Hepatocyte (in vitro differentiated cells): ENCODE measurements at regions not wholly inside any gene's neighbourhood (a gene's known extent, or its start where the extent isn't known, plus 50 kb on each side); places are given as distances from the start of the nearest gene placed in this dataset.

Experiments used
- DNase-seq: peaks from one replicate; pipeline ENCODE4 v3.0.0-alpha.2; 2016; ENCODE audit warnings: low spot score
- H2AFZ ChIP-seq: fragments of 200-600 bp; sonication (generic); 2 replicates; pipeline ENCODE4 v1.6.0; 2016; ENCODE audit warnings: antibody characterized with exemption, mild to moderate bottlenecking
- H3K27ac ChIP-seq: fragments of 200-600 bp; sonication (generic); 2 replicates; pipeline ENCODE4 v1.5.1; 2016; ENCODE audit warnings: mild to moderate bottlenecking
- H3K27me3 ChIP-seq: fragments of 200-600 bp; sonication (generic); 2 replicates; pipeline ENCODE4 v1.6.1; 2016
- H3K36me3 ChIP-seq: fragments of 200-600 bp; sonication (generic); replicated peaks from 2 replicates; pipeline ENCODE4 v1.5.1; 2016; ENCODE audit warnings: low read depth; ENCODE audit not compliant: insufficient read depth
- H3K4me1 ChIP-seq: fragments of 200-600 bp; sonication (generic); 2 replicates; pipeline ENCODE4 v1.5.1; 2016; ENCODE audit warnings: mild to moderate bottlenecking, moderate library complexity; ENCODE audit not compliant: insufficient read depth
- H3K4me2 ChIP-seq: fragments of 200-600 bp; sonication (generic); 2 replicates; pipeline ENCODE4 v1.6.0; 2016
- H3K4me3 ChIP-seq: fragments of 200-600 bp; sonication (generic); 2 replicates; pipeline ENCODE4 v1.5.1; 2016; ENCODE audit warnings: mild to moderate bottlenecking
- H3K79me2 ChIP-seq: fragments of 200-600 bp; sonication (generic); 2 replicates; pipeline ENCODE4 v1.6.0; 2017; ENCODE audit warnings: mild to moderate bottlenecking
- H3K9me2 ChIP-seq: fragments of 200-600 bp; sonication (generic); replicated peaks from 2 replicates; pipeline ENCODE4 v1.6.0; 2017; ENCODE audit warnings: mild to moderate bottlenecking; ENCODE audit not compliant: insufficient read depth
- H3K9me3 ChIP-seq: fragments of 200-600 bp; sonication (generic); 2 replicates; pipeline ENCODE4 v1.5.1; 2016; ENCODE audit warnings: low read depth, mild to moderate bottlenecking
- H4K20me1 ChIP-seq: fragments of 200-600 bp; sonication (generic); 2 replicates; pipeline ENCODE4 v1.6.0; 2016; ENCODE audit warnings: mild to moderate bottlenecking; ENCODE audit not compliant: insufficient read depth, poor library complexity, severe bottlenecking
- EZH2 ChIP-seq: fragments of 200-600 bp; sonication (generic); IDR thresholded peaks from 2 replicates; pipeline ENCODE4 v1.6.1; 2016; ENCODE audit warnings: antibody characterized with exemption, mild to moderate bottlenecking, borderline replicate concordance
- EZH2phosphoT487 ChIP-seq: fragments of 200-600 bp; sonication (generic); IDR thresholded peaks from one replicate; pipeline ENCODE4 v1.6.1; 2018; ENCODE audit warnings: antibody characterized with exemption, mild to moderate bottlenecking, low read depth, moderate library complexity; ENCODE audit not compliant: unreplicated experiment, severe bottlenecking
- WGBS: methylation state at CpG from one replicate; pipeline ENCODE4 v1.1.6; 2016; ENCODE audit warnings: low lambda C conversion rate; ENCODE audit errors: missing lambda C conversion rate; 5-methylcytosine and 5-hydroxymethylcytosine counted together
- TF ChIP-seq, protein P1 (sequence below): fragments of 200-600 bp; sonication (generic); IDR thresholded peaks from 2 replicates; pipeline ENCODE4 v1.5.1; 2016; ENCODE audit warnings: antibody characterized with exemption, mild to moderate bottlenecking; ENCODE audit not compliant: poor library complexity

DNA sequence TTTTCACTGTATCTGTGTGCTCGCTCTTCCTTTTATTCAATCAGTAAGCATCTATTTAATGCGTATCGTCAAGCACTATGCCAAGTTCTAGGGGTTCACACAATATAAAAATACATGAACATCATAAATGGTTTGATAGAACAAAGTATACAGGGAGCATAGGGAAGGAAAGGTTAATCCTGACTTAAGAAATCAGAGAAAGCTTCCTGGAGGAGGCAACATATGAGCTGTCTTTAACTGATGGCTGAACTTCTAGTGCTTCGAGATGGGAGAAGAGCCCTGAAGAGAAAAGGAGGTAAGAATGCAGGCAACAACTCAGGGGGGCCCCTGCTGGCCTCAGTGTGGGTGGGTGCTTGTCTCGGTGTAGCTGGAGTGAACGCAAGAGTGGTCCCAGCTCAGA is 63.6 kb upstream of the GALNT2 start:
- Histone ChIP-seq H3K27ac (no peak overlapping the region), H3K27me3 (no peaks in the 10 kb centered on the region), H3K4me2 (no peak overlapping the region), H2AFZ (no peak overlapping the region), H3K36me3 (no peaks in the 10 kb centered on the region), H3K4me1 (no peaks in the 10 kb centered on the region), H3K79me2 (no peaks in the 10 kb centered on the region), H3K9me3 (no peaks in the 10 kb centered on the region), H4K20me1 (no peaks in the 10 kb centered on the region), H3K4me3 (no peak overlapping the region), H3K9me2 (no peaks in the 10 kb centered on the region)
- 95% methylated on average over 6 of the region's 6 CpGs for WGBS
- no peak for DNase-seq
- TF ChIP-seq EZH2 (no peak), EZH2phosphoT487 (no peak)
- TF ChIP-seq, protein P1, sequence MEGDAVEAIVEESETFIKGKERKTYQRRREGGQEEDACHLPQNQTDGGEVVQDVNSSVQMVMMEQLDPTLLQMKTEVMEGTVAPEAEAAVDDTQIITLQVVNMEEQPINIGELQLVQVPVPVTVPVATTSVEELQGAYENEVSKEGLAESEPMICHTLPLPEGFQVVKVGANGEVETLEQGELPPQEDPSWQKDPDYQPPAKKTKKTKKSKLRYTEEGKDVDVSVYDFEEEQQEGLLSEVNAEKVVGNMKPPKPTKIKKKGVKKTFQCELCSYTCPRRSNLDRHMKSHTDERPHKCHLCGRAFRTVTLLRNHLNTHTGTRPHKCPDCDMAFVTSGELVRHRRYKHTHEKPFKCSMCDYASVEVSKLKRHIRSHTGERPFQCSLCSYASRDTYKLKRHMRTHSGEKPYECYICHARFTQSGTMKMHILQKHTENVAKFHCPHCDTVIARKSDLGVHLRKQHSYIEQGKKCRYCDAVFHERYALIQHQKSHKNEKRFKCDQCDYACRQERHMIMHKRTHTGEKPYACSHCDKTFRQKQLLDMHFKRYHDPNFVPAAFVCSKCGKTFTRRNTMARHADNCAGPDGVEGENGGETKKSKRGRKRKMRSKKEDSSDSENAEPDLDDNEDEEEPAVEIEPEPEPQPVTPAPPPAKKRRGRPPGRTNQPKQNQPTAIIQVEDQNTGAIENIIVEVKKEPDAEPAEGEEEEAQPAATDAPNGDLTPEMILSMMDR, result no peak

DNA sequence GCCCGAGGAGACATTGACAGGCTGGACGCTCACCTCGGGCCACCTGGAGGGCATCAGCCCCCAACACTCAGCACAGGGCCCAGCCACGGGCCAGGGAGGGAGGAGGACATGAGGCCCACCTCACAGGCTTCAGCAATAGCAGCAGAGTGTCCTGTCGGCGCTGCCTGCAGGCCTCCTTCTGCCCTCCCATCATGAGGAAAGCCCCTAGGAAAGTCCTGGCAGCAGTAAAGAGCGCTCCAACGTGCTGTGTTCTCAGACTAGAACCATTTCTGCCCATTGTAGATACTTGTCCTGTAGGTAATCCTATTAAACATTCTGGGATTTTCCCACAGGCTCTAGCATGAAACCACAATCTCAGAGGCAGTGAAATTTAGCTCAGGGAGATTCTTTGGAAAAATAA is 62.0 kb upstream of the GALNT2 start:
- H2AFZ ChIP-seq, result no peak overlapping the region

DNA sequence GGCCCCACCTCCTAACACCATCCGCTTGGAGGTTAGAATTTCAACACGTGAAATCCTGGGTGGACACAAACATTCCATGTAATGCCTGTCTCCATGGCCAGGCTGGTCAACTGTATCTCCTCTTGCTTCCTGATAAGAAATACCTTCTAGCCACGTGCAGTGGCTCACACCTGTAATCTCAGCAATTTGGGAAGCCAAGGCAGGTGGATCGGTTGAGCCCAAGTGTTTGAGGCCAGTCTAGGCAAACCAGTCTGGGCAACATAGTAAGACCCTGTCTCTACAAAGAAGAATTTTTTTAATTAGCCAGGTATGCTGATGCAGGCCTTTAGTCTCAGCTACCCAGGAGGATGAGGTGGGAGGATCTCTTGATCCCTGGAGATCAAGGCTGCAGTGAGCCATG is 58.3 kb upstream of the GALNT2 start:
- WGBS, result 83% methylated on average over 4 of the region's 4 CpGs
- Histone ChIP-seq H3K79me2 (no peaks in the 10 kb centered on the region), H3K4me3 (no peak overlapping the region), H3K27me3 (no peaks in the 10 kb centered on the region), H4K20me1 (no peaks in the 10 kb centered on the region), H3K4me1 (no peaks in the 10 kb centered on the region), H3K4me2 (no peak overlapping the region), H3K9me2 (no peaks in the 10 kb centered on the region), H3K27ac (no peak overlapping the region), H3K36me3 (no peaks in the 10 kb centered on the region), H3K9me3 (no peaks in the 10 kb centered on the region), H2AFZ (no peak overlapping the region)
- TF ChIP-seq EZH2, result no peak
- no peak for TF ChIP-seq EZH2phosphoT487
- DNase-seq, result no peak

More for the DNA sequence above, 62.0 kb upstream of the GALNT2 start:
- Histone ChIP-seq H3K79me2 (no peaks in the 10 kb centered on the region), H3K9me2 (no peaks in the 10 kb centered on the region), H3K36me3 (no peaks in the 10 kb centered on the region), H4K20me1 (no peaks in the 10 kb centered on the region), H3K4me3 (no peak overlapping the region), H3K27ac (no peak overlapping the region), H3K27me3 (no peaks in the 10 kb centered on the region), H3K9me3 (no peaks in the 10 kb centered on the region), H3K4me2 (no peak overlapping the region), H3K4me1 (no peaks in the 10 kb centered on the region)
- no peak for DNase-seq
- whole genome bisulfite sequencing, result 92% methylated on average over 8 of the region's 8 CpGs
- TF ChIP-seq EZH2phosphoT487 (no peak), EZH2 (no peak)
- TF ChIP-seq, protein P1, result no peak

DNA sequence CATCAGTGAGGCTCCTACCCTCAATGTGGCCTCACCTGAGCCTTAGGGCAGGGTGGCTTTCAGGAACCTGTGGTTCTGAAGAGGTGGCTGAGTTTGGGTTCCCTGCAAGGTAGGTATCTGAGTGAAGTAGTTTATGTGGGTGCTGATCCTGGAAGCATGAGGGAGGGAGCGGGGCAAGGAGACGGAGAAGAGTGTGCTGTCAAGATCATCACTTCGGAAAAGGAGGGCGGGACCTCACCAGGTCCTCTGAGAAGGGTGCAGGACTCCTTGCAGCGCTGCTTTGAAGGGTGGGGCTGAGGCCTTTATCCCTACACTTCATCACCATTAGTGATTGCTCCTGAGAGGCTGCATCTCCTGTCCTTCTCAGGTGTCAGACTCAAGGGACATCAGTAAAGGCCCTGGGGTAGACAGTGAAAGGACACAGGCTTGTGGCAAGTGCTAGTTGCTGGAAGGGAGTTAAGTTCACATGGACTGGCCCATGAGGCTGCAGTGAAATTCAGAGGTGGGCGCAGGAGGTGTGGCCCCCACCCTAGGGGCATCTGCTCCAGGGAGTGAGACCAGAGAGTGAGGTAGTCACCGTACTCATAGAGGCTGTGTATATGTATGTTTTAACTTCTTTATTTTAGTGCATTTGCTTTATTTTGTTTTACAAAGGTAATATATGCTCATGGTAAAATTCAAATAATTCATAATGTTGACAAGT is 57.3 kb upstream of the GALNT2 start:
- 87% methylated on average over 7 of the region's 7 CpGs for WGBS

More for the DNA sequence above, 57.3 kb upstream of the GALNT2 start:
- Histone ChIP-seq H2AFZ (no peak overlapping the region), H3K4me1 (no peaks in the 10 kb centered on the region), H3K27ac (no peak overlapping the region), H3K9me2 (no peaks in the 10 kb centered on the region), H3K79me2 (no peaks in the 10 kb centered on the region), H4K20me1 (no peaks in the 10 kb centered on the region), H3K4me3 (no peak overlapping the region), H3K4me2 (no peak overlapping the region), H3K36me3 (no peaks in the 10 kb centered on the region), H3K9me3 (no peaks in the 10 kb centered on the region), H3K27me3 (no peaks in the 10 kb centered on the region)
- DNase-seq, result no peak
- TF ChIP-seq, protein P1, result no peak
- TF ChIP-seq EZH2phosphoT487 (no peak), EZH2 (no peak)
